GM12865 (cell line): ENCODE measurements at regions not wholly inside any gene's neighbourhood (a gene's known extent, or its start where the extent isn't known, plus 50 kb on each side); places are given as distances from the start of the nearest gene placed in this dataset.

ENCODE experiments used
- DNase-seq: peaks from one replicate; pipeline ENCODE4 v3.0.0; 2010; ENCODE audit warnings: low read depth
- H3K4me3 ChIP-seq: 2 replicates; pipeline ENCODE4 v1.5.1; 2011; ENCODE audit warnings: mild to moderate bottlenecking, low read depth, low read length, control low read depth
- TF ChIP-seq, protein P1 (sequence below): IDR thresholded peaks from 2 replicates; pipeline ENCODE4 v1.5.1; 2011; ENCODE audit warnings: low read length, control low read depth, low read depth, inconsistent platforms; ENCODE audit not compliant: insufficient read depth; ENCODE audit errors: missing control alignments

DNA sequence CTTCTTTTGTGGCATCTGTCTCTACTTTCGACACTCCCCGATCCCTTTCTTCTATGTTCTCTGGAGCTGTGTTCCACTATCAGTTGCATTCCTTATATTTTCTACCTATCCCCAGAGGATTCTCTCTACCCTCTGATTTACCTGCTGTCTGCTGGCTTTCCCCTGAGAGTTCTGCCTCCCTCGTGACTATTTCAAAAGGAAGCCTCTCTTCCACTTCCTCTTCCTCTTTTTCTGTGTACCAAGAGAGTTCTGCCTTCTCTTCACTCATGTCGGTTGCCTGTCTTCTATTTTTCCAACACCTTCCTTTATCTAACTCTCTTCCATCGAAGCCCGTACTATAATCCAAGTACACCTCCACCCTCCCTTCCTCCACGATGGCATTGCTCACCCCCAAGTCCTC is 631.7 kb downstream of the SMARCA1 start:
- no peak overlapping the region for H3K4me3 ChIP-seq
- TF ChIP-seq, protein P1, sequence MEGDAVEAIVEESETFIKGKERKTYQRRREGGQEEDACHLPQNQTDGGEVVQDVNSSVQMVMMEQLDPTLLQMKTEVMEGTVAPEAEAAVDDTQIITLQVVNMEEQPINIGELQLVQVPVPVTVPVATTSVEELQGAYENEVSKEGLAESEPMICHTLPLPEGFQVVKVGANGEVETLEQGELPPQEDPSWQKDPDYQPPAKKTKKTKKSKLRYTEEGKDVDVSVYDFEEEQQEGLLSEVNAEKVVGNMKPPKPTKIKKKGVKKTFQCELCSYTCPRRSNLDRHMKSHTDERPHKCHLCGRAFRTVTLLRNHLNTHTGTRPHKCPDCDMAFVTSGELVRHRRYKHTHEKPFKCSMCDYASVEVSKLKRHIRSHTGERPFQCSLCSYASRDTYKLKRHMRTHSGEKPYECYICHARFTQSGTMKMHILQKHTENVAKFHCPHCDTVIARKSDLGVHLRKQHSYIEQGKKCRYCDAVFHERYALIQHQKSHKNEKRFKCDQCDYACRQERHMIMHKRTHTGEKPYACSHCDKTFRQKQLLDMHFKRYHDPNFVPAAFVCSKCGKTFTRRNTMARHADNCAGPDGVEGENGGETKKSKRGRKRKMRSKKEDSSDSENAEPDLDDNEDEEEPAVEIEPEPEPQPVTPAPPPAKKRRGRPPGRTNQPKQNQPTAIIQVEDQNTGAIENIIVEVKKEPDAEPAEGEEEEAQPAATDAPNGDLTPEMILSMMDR, result no peak
- no peak for DNase-seq

DNA sequence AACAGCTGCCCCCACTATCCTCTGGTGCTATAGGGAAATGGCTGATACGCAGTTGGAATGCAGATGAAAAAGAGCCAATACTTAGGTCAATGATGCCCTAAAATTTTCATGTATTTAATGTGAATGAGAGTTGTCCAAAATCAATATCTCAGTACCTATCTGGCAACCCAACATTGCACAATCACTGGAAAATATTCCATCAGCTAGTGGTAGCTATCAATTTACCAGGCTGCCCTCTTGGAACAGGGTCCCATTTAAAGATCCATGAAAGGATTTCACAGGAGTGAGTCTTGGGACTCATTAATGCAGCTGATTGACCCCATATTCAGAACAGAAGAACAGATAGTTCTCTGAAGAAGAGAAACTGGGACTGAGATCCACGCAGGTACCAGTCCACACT is 638.9 kb downstream of the SMARCA1 start:
- TF ChIP-seq, protein P1, result no peak
- DNase-seq, result no peak
- no peak overlapping the region for H3K4me3 ChIP-seq

DNA sequence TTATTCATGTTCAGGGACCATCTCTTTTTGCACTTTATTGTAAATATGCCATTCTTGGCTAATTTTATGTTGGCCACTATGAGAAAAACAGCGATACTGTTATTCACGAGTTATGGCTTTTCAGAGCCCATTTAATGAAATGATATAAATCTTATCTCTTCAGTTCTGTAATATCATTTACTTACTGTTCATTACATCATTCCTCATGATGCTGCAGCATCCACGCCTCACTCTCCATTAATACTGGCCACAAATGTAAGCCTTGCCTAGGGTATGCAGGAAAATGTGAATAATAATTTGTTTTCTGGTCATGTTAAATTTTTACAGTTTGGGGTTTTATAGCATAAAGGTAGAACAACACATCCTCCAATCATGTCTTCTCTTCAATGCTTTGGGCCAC is 639.6 kb downstream of the SMARCA1 start:
- H3K4me3 ChIP-seq, result no peak overlapping the region
- TF ChIP-seq, protein P1, result no peak
- DNase-seq, result no peak

DNA sequence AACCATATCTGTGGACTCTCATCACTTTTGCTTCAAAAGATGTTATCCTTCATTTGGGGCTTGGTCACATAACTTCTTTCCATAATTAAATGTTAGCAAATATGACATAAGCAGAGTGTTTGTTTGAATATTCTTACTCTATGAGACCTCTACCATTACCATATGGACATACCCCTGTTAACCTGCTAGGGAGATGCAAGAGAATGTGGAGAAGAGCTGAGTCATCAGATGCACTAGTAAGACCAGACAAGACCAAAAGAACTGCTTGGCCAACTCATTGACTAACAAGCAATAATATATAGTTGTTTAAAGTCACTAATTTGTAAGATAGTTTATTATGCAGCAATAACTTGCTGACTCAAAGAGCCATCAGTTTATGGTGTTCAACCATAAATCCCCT is 652.9 kb downstream of the SMARCA1 start:
- TF ChIP-seq, protein P1, result no peak
- no peak for DNase-seq
- no peak overlapping the region for H3K4me3 ChIP-seq

DNA sequence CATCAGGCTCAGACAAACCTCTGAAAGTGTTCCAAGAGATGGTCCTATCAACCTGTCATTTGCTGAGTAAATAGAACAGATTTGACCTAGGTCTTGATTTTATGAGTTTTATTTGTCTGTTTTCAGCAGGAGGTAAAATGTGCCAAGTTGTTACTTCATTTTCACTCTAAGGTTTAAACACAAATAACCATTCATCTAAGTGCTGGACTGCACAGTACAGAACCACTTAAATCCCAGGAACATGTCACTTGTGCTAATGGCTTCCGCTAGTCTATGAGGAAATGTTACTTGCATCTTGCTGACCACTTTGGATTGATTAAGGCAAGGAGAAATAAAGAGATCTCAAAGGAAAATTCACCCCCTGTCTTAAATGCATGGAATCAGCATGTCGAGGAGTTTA is 660.7 kb downstream of the SMARCA1 start:
- no peak for DNase-seq
- TF ChIP-seq, protein P1, result no peak
- H3K4me3 ChIP-seq, result no peak overlapping the region

DNA sequence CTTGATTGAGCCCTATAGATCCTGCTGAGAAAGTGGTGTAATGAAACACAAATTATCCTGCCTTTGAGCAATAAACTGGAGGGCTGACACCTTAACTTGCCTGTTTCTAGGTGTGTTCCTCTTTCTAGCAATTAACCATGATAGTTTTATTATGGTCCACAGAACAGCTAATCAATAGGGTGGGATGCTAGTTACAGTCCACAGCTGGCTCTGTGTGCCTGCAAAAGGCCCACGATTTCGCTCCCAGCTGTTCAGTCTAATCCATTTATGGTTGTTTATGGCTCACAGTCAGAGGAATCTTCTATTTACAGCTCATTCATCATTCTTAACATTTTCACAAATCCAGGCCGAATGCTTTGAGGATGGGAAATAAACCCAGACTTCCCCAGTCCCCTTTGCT is 674.9 kb downstream of the SMARCA1 start:
- no peak overlapping the region for H3K4me3 ChIP-seq
- TF ChIP-seq, protein P1, result no peak
- DNase-seq, result no peak

DNA sequence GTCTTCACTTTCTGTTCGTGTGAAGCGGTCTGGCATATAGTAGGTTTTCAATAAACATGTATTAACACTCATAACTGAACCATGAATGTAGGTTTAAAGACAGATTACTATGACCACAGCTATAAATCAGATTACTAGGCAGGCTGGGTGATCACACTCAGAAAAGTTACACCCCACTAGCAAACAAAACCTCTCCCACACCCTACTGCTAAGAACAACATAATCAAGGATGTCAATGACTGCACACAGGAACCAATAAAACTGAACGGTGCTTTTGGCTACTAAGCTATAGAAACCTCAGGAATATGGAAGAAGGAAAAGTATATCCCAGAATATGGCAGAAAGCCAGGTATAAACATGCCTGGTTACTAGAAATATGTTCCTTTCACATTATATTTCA is 676.9 kb downstream of the SMARCA1 start:
- no peak for DNase-seq
- no peak overlapping the region for H3K4me3 ChIP-seq
- TF ChIP-seq, protein P1, result no peak
